NCI-H2029 treated with DMSO at 0.1 percent for 48 hours (cell line): ENCODE measurements at regions not wholly inside any gene's neighbourhood (a gene's known extent, or its start where the extent isn't known, plus 50 kb on each side); places are given as distances from the start of the nearest gene placed in this dataset.
"Not testable (repeated sequence)": the region's sequence is repeated elsewhere in the genome, so short reads cannot be mapped to it uniquely, and the experiment has no call there.

Source experiments
- DNase-seq: peaks from one replicate; lab custom pipeline; 2025; lab: John Stamatoyannopoulos, UW

DNA sequence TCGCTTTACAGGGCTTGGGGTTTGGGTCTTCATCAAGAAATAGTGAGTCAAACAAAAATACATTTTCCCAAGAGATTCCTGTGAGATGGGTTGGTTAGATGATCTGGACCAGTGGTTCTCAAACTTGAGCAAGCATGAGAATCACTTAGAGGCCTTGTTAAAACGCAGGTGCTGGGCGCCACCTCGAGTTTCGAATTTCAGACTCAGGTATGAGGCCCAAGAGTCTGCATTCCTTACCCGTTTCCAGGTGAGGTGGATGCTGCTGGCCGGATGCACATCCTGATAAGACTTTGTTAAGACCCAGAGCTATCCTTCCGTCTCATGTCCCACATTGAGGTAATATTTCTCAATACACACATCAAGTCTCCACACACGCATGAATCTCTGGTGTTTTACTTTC is 707.8 kb upstream of the SALL3 start:
- DNase-seq: no peak

DNA sequence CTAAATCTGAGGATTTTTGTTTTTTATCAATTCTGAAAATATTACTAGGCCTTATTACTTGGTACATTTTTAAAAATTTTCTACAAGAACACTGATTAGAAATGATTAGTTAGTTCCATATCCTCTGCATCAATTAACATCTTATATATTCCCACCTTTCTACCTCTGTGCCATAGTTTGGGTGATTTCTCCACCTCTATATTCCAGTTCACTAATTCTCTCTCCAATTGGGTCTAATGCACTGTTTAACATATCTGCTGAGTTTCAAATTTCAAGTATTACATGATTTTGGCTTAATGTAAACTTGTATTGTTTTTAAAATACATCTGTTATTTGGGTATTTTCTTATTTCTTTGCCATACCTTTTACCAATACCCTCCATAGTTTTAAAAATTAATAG is 705.7 kb upstream of the SALL3 start:
- no peak for DNase-seq

DNA sequence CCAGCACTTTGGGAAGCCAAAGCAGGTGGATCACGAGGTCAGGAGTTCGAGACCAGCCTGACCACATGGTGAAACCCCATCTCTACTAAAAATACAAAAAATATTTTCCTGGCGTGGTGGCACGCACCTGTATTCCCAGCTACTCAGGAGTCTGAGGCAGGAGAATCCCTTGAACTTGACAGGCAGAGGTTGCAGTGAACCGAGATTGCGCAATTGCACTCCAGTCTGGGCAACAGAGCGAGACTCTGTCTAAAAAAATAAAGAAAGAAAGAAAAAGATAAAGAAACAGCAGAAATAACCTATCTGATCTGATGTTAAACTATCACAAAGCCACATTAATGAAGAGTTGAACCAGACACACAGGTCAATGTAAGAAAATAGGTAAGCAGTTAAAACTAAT is 696.2 kb upstream of the SALL3 start:
- not testable (repeated sequence) for DNase-seq

DNA sequence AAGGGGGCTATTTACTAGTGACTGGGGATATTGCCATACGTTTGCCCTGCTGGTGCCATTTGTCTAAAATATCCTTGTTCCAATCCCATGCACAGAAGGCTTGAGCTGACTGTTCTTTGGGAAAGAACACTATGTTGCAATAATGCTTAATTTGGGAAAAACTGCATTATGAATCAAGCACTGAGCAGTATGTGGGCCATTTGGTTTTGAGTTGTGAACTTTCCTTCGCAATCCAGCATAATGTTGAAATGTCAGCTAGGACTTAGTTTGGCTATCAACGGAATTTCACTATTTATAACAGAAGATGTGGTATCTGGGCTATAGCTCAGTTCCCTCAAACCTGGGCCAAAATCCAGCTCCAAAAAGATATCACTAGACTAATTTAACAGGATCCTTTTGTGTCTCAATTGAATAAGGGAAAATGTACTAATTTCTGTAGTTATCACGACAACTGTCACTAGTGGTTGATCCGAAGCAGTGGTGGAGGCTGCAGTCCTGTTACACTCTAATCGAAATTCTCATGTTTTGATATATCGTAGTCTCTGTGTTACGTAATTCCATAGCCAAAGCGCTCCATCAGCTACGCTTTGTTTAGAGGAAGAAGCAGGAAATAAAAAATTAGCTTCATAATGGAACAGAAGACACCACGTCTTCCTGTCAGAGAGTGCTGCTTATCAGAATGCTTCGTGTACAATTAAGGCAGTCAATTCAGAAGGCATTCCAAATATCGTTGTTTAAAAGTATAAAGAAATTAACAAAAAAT is 686.8 kb upstream of the SALL3 start:
- no peak for DNase-seq

DNA sequence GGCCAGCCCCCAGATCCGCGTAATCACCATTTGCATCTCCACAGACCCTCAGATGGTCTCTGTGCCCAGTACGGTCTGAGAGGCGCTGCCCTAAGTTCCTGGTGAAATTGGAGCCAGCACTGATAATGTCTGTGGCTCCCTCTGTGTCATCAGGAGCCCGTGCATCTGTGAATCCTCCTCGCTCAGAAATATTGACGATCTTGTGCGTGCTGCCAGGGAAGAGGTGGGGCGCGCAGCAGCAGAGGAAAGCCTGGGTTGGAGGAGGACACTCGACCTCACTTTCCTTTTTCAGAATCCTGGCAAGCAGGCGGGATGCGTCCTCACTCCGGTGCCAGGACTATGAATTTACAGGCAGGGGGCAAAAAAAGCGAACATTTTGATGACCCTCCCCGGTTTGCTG is 686.1 kb upstream of the SALL3 start:
- DNase-seq: no peak

DNA sequence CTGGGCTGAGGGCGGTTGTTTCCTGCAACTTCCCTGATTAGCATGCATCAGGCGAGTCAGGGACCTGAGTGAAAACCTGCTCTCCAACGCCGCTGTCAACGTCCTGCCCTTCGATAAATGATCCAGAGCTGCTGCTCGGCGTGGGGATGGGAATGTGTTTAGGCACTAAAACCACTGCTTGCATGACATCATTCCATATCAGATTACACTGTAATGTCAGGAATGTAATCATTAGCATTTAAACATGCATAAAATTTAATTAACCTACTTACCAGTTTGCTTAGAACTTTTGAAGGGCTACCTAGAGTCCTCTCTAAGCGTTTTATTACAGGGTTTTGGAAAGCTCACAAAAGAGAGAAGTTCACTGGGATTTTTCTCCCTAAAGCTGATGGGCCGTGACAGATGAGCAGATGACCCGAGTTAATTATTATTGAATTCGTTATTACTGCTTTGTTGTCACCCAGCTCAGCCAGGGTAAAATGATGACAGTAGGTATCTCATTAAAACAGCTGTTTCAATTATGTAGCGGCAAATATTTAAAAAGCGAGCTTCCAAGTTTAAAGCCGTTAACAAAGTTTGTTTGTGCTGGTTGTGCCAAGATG is 685.6 kb upstream of the SALL3 start:
- DNase-seq: no peak

DNA sequence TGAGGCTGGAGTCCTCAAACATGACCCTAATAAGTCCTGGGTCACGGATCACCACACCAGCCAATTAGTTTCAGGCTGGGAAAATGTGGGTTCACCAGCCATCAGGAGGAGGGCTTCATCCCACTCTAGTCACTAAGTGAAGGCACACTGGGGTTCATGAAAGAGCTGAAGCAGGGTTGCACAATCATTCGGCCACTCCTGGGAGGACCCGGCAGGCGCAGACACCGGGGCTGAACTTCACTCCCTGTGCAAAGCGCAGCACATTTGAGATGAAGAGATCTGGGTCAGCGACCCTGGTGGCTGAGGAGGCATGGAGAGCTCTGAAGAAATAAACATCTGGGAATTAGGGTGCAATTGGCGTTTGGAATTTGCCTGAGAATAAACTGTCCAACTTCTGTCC is 684.4 kb upstream of the SALL3 start:
- no peak for DNase-seq

DNA sequence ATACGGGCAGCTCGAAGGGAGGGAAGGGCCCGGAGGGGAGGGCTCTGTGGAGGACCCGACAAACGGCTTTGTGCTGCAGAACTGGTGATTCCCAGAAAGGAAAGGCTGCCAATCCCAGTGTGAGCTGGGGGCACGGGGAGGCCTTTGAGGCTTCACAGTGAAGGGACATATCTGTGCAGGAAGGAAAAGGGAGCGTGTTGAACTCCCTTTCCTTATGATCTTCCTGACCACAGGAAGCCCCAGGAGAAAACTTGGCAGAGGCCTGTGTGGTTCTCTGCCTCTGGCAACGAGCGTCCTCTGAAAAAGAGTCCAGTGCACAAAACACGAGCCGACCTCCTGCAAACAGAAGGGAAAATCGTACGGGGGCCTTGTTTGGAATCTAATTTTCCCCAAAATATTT is 683.5 kb upstream of the SALL3 start:
- DNase-seq: no peak

DNA sequence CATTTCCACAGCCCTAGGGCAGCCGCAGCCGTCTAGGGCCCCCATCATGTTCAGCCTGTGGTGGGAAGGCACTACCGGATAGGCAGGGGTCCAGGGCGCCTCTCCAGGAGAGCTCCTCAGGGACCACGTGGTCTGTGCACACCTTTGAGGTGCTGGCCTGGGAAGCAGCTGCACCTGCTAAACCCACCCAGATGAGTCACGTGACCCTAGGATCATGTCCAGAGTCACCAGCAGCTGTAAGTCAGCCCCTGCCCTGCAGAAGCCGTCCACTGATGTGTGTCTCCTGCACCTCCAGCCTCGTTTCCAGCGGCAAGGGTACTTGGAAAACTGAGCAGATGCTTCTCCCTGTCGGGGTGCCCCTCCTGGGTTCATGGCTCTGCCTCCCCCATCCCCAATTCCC is 682.6 kb upstream of the SALL3 start:
- DNase-seq: no peak

DNA sequence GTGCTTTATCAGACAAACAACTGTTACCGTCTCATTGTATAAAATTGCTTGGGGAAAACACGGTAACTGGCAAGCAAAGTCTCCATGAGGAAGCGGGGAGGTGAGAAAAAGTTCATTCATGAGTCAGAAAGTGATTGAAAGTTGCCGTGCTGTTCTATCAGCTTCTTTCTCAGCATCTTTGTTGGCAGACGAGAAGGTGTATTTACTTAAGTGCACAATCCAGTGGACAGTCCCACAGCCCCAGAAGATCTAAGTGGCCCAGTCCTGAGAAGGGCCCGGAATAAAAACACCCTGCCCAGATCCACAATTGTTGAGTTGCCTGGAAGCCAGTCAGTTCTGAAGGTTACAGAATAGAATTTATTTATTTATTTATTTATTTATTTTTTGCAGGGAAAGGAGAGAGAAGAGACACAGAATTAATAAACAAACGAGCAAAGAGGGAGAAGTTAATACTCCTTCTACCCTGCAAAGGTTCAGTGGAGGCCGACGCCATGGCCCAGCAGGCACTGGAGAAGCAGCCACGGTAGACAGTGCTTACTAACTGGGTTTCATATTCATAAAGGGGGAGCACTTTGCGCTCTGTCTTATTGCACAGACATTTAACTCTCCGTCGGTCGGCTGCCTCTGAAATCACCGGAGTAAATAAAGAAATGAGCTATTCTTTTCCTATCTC is 676.0 kb upstream of the SALL3 start:
- DNase-seq: no peak

DNA sequence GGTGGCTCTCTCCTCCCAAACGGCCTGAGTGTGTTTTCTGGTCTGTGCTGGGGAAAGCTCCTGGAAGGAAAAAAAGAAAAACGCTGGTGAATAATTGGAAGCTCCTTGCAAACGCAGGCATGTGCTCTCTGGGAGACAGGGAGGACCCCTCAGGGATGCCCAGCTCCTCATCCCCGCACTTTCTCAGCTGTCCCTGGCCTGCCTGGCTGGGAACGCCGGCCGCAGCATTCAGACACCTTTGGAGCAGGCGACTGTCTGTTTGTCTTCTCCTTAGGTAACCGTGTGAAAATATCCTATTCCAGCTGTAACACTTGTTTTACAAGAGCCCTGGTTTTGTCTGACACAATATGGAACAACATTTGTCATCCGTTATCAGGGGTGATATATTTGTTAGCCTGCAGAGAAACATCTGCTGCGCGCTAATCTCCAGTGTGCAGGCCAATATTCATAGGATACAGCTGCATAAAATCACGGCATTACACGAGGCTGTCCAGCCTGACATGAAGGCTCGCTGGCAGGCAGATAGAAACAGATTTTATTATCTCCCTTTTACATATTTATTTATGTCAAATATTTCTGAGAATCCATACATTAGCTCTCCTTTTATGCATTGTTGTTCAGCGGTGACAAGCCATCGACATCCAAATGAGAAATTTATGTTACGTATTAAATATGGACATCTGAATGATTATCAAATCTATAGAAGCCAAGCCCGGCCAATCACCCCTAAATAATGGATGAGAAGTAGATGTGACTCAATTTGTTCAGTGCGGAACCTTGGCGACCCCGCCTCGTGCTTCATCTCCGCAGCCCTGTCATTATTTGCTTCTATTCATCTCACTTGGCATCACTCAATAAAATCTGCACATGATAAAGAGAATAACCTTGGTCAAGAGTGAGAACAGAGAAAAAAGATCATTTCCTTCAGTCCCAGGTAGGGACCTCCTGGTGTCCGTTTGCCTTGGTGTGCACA is 675.1 kb upstream of the SALL3 start:
- no peak for DNase-seq

DNA sequence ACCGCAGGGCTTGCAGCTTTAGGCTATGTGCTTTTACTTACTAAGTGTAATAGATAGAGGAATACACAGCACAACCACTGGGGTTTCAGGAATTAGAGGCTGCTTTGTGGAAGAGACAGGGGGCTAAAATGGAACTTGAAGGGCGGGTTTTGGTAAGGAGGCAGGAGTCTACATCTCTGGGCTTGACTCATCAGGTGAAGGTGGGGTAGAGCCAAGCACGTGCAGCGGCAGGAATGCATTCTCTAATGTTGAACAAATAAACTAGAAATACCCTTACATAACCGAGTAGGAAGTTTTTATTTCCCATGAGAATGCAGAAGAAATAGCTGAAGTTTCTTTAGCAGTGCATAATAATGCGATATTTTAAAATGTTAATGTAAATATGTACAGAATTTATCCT is 673.8 kb upstream of the SALL3 start:
- DNase-seq: no peak

DNA sequence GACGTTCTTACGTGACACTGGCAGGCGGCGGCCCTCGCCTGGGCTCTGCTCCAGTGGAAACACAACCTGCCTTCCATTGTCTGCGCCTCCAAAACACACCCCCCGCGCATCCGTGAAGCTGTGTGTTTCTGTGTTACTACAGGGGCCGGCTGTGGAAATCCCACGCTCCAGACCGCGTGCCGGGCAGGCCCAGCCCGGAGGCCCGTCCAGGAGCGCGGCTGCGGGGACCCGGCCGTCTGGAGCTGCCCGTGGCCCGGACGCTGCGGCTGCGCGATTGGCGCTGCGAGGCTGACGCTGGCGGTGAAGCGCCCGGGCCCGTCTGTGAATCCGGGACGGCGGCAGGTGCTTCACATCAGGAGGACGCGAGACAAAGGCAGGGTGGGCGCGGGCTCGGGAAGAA is 670.3 kb upstream of the SALL3 start:
- no peak for DNase-seq

DNA sequence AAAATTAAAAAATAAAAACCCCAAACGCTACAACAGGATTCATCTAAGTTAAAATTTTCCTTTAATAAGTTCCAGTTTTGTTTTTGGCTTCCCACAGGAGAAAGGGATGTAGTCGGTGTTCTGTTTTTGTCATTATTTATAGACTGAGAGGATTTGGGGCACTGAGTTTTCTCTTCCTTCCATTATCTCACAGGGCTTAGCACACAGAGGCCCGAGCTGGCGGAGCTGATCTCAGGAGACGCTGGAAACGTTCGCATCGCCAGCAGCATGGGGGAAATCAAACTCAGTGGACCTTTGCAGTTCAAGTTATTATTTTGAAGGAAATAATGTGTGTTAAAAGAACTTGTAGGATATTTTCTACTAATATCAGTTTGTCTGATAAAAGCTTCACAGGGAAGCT is 669.7 kb upstream of the SALL3 start:
- no peak for DNase-seq

DNA sequence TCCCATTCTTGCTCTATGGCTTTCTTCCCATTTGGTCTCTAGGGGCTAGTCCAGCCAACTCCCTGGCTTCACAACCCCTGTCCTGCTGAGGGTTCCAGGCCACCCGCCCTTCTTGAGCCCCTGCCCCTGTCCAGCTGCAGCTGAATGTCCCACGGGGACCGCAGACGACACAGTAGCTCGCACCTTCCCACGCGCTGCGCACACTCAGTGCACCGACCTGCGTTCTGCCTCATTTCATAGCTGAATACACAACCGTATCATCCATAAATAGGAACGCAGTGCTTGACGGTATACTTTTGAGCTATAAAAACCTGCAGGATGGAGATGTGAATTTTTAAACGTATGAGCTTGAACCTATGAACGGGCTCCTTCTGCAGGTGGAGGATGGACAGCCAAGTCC is 660.4 kb upstream of the SALL3 start:
- no peak for DNase-seq

DNA sequence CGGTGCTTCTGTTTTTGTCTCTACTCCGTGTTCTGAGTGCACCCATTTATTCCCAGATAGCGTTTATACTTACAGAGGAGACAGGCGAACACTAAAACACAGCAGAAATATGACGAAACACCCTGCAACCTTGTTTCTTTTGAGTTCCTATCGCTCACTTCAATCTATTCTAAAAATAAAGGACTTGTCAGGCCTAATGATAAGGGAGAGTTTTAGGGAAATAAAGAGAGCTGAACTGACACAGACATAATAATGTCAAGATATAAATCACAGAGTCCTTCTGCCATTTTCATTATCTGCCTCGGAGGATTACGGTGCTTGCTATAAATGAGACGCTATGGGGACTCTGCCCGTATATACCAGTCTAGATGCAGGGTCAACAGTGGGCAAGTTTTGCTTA is 659.7 kb upstream of the SALL3 start:
- DNase-seq: no peak

DNA sequence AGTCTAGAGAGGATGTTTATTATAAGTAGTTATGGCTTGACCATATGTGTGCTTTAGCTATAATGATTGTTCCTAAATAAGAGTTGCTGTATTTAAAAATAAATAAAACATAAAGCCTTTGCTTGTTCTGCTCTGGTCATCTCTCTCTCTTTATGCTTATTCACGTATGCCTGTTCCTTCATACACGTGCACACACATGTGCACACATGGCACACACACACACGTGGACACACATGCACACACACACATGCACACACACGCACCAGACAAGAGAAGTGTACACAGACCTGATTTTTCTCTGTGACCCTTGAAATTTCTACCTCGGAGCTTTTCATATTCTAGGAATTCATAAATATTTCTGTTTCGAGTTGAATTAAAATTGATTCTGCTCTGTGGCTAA is 658.2 kb upstream of the SALL3 start:
- DNase-seq: no peak

DNA sequence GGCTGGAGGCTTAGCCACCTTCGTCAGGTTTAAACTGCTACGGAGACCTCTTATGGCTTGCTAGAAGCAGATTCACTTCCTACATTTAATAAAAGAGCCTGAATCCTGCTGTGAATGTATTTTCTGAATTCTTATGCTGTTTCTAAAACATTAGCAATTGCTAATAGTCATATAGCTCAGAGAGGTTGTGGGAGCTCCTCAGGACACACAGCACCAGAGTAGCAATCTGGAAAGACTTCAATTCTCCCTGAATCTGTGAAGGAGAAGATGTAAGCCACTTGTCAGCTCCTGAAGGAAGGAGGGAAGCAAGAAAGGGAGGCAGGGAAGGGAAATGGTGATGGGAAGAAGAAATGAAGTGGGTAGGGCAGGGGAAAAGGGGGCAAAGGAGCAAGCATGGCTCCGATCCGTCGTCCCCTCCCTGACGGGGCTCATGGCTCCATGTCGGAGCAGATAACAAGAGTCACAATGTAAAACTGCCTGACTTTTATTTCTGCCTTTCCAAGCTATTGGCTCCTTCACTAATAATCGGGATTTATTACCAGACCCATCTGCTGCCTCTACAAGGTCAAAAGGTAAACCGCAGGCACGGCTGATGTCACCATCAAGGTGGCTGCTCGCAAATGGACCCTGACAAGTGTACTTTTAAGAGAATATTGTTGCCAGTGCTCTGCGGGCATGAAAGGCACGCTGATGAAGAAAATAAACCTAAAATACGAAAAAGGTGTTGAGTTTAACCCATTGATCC is 656.0 kb upstream of the SALL3 start:
- DNase-seq: no peak

DNA sequence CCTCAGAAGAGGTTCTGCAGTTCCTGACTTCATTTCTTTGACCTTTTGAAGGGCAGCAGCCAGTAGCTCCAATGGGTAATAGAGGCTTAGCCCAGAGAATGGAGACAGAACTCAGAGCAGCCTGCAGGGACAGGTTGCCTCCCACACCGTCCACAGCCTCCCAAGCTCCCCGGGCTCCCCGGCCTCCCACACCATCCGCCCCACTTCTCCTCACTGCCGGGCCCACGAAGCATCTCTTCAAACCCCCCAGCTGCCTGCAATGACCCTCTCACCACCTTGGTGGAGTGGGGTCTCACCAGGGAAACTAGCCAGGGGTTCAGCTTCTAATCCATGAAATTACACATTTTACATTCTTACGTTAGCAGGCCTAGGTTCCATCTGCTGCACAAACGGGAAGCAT is 652.0 kb upstream of the SALL3 start:
- no peak for DNase-seq

DNA sequence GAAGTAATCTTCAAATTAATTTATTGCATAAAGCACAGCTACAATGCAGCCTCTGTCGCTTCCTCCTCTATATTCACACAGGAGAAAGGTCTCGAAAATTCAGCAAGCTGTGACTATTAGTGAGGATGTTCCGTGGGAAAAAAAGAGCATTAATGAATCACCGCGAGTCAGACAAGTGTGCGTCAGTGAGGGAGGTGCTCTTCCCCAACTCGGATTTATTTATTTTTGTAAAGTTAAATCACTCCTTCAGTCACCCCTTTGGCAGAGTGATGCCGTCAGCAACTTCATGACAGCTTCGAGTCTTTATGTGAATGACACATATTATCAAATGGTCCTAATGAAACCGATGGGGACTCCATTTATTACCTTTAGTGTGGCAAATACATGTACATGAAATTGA is 648.9 kb upstream of the SALL3 start:
- DNase-seq: no peak

DNA sequence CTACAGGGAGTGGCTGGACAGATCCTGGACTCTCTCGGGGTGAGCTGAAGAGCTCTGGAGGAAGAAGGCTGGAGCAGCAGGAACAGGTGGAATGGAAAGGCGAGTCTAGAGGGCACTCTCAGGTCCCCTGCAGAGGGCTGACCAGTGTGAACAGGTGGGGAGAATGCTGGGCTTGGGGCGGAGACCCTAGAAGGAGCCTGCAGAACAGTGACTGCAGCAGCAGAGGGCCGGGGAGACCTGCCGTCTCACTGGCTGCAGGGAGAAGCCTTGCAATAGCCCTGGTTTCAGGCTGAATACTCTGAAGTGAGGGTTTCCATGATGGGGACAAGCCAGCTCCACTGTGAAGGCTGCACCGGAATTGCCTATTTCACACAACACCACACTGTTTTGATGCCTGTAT is 626.7 kb upstream of the SALL3 start:
- no peak for DNase-seq

DNA sequence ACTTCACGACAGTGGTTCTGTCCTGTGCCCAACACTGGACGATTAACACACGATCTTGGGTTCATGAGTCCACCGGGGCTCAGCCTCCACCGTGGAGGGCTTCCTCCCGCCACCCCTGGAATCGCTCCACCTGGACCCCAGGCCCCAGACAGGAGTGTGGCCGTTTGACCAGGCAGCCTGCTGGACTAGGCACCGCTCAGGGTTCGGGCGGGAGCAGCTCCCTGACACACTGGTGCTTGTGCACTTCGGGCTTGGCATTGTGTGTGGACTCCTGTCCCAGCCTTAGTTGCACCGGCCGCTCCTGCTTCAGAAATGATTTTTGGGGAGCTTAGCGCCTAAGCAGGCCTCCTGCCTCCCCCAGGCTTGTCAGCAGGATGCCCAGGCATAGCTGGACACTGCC is 617.4 kb upstream of the SALL3 start:
- no peak for DNase-seq
